ENCODE measurements at regions not wholly inside any gene's neighbourhood (a gene's known extent, or its start where the extent isn't known, plus 50 kb on each side); places are given as distances from the start of the nearest gene placed in this dataset.
"Not testable (repeated sequence)": the region's sequence is repeated elsewhere in the genome, so short reads cannot be mapped to it uniquely, and the experiment has no call there.

GRCh38 chr6:141463237-141463977 is 669.3 kb upstream of the GJE1 start:
- no peaks in the 10 kb centered on the region for H3K4me1 ChIP-seq (ENCODE audit: control insufficient read depth, insufficient read depth, low read length)
- DNase-seq (ENCODE audit: low read depth, low spot score), result no peak
- H3K36me3 ChIP-seq (ENCODE audit: control insufficient read depth, insufficient read depth, low read length), result no peaks in the 10 kb centered on the region; the same call in 1 of the 2 replicates
- WGBS (ENCODE audit: insufficient coverage, insufficient read length), result 100% methylated on average over 1 of the region's 8 CpGs
- H3K9me3 ChIP-seq (ENCODE audit: control insufficient read depth, insufficient read depth, low read length), result no peaks in the 10 kb centered on the region
- H3K27me3 ChIP-seq (ENCODE audit: control insufficient read depth, insufficient read depth, low read length), result no peaks in the 10 kb centered on the region
- H3K4me3 ChIP-seq (ENCODE audit: low read length), result no peak overlapping the region
- H3K27ac ChIP-seq (ENCODE audit: low read length), result no peak overlapping the region

- no CpG with 5 or more reads among the region's 1 CpG for WGBS (ENCODE audit: insufficient coverage, insufficient read length)
- no peaks in the 10 kb centered on the region for H3K4me1 ChIP-seq (ENCODE audit: control insufficient read depth, insufficient read depth, low read length)
- no peak overlapping the region for H3K27ac ChIP-seq (ENCODE audit: low read length)
- DNase-seq (ENCODE audit: low read depth, low spot score), result no peak
- H3K27me3 ChIP-seq (ENCODE audit: control insufficient read depth, insufficient read depth, low read length), result no peaks in the 10 kb centered on the region
- no peaks in the 10 kb centered on the region; the same call in 1 of the 2 replicates for H3K36me3 ChIP-seq (ENCODE audit: control insufficient read depth, insufficient read depth, low read length)
- no peaks in the 10 kb centered on the region for H3K9me3 ChIP-seq (ENCODE audit: control insufficient read depth, insufficient read depth, low read length)
- no peak overlapping the region for H3K4me3 ChIP-seq (ENCODE audit: low read length)
Observed at GRCh38 chr6:141460743-141461484, 671.8 kb upstream of the GJE1 start.

GRCh38 chr6:141460245-141460644 is 672.5 kb upstream of the GJE1 start:
- not testable (repeated sequence) for H3K27me3 ChIP-seq (ENCODE audit: control insufficient read depth, insufficient read depth, low read length); H3K27ac ChIP-seq (ENCODE audit: low read length); H3K36me3 ChIP-seq (ENCODE audit: control insufficient read depth, insufficient read depth, low read length); H3K4me1 ChIP-seq (ENCODE audit: control insufficient read depth, insufficient read depth, low read length); H3K9me3 ChIP-seq (ENCODE audit: control insufficient read depth, insufficient read depth, low read length); H3K4me3 ChIP-seq (ENCODE audit: low read length)
- no CpG with 5 or more reads among the region's 5 CpGs for WGBS (ENCODE audit: insufficient coverage, insufficient read length)
- peak; percentile 68 for DNase-seq (ENCODE audit: low read depth, low spot score)

- not testable (repeated sequence) for H3K27me3 ChIP-seq (ENCODE audit: control insufficient read depth, insufficient read depth, low read length); H3K4me3 ChIP-seq (ENCODE audit: low read length); H3K4me1 ChIP-seq (ENCODE audit: control insufficient read depth, insufficient read depth, low read length); H3K27ac ChIP-seq (ENCODE audit: low read length); H3K36me3 ChIP-seq (ENCODE audit: control insufficient read depth, insufficient read depth, low read length); DNase-seq (ENCODE audit: low read depth, low spot score); H3K9me3 ChIP-seq (ENCODE audit: control insufficient read depth, insufficient read depth, low read length)
- no CpG with 5 or more reads among the region's 5 CpGs for WGBS (ENCODE audit: insufficient coverage, insufficient read length)
Observed at GRCh38 chr6:141457984-141458383, 674.7 kb upstream of the GJE1 start.

- H3K9me3 ChIP-seq (ENCODE audit: control insufficient read depth, insufficient read depth, low read length), result no peaks in the 10 kb centered on the region
- H3K4me3 ChIP-seq (ENCODE audit: low read length), result no peak overlapping the region
- 0 out of 2 replicates have a peak, but pooled peaks cover 2% of the 10 kb centered on the region for H3K4me1 ChIP-seq (ENCODE audit: control insufficient read depth, insufficient read depth, low read length)
- no peak for DNase-seq (ENCODE audit: low read depth, low spot score)
- no peaks in the 10 kb centered on the region for H3K36me3 ChIP-seq (ENCODE audit: control insufficient read depth, insufficient read depth, low read length)
- H3K27ac ChIP-seq (ENCODE audit: low read length), result no peak overlapping the region
- no peaks in the 10 kb centered on the region for H3K27me3 ChIP-seq (ENCODE audit: control insufficient read depth, insufficient read depth, low read length)
Observed at GRCh38 chr6:141452354-141452686, 680.4 kb upstream of the GJE1 start.

- WGBS (ENCODE audit: insufficient coverage, insufficient read length), result no CpG with 5 or more reads among the region's 1 CpG
- Histone ChIP-seq H3K27ac (ENCODE audit: low read length) (no peak overlapping the region), H3K27me3 (ENCODE audit: control insufficient read depth, insufficient read depth, low read length) (no peaks in the 10 kb centered on the region), H3K4me3 (ENCODE audit: low read length) (no peak overlapping the region), H3K4me1 (ENCODE audit: control insufficient read depth, insufficient read depth, low read length) (0 out of 2 replicates have a peak, but pooled peaks cover 2% of the 10 kb centered on the region), H3K9me3 (ENCODE audit: control insufficient read depth, insufficient read depth, low read length) (no peaks in the 10 kb centered on the region), H3K36me3 (ENCODE audit: control insufficient read depth, insufficient read depth, low read length) (no peaks in the 10 kb centered on the region)
- no peak for DNase-seq (ENCODE audit: low read depth, low spot score)
Observed at GRCh38 chr6:141451511-141452353, 681.0 kb upstream of the GJE1 start.

- no peak for DNase-seq (ENCODE audit: low read depth, low spot score)
- Histone ChIP-seq H3K4me3 (ENCODE audit: low read length) (no peak overlapping the region), H3K9me3 (ENCODE audit: control insufficient read depth, insufficient read depth, low read length) (no peaks in the 10 kb centered on the region), H3K36me3 (ENCODE audit: control insufficient read depth, insufficient read depth, low read length) (no peaks in the 10 kb centered on the region), H3K27ac (ENCODE audit: low read length) (no peak overlapping the region), H3K27me3 (ENCODE audit: control insufficient read depth, insufficient read depth, low read length) (no peaks in the 10 kb centered on the region), H3K4me1 (ENCODE audit: control insufficient read depth, insufficient read depth, low read length) (0 out of 2 replicates have a peak, but pooled peaks cover 2% of the 10 kb centered on the region)
Observed at GRCh38 chr6:141451181-141451510, 681.6 kb upstream of the GJE1 start.

GRCh38 chr6:141445928-141446628 is 686.6 kb upstream of the GJE1 start:
- WGBS (ENCODE audit: insufficient coverage, insufficient read length), result no CpG with 5 or more reads among the region's 3 CpGs
- H3K27ac ChIP-seq (ENCODE audit: low read length), result no peak overlapping the region
- H3K4me3 ChIP-seq (ENCODE audit: low read length), result no peak overlapping the region
- H3K4me1 ChIP-seq (ENCODE audit: control insufficient read depth, insufficient read depth, low read length), result no peaks in the 10 kb centered on the region
- no peak for DNase-seq (ENCODE audit: low read depth, low spot score)
- no peaks in the 10 kb centered on the region for H3K9me3 ChIP-seq (ENCODE audit: control insufficient read depth, insufficient read depth, low read length)
- no peaks in the 10 kb centered on the region for H3K27me3 ChIP-seq (ENCODE audit: control insufficient read depth, insufficient read depth, low read length)
- no peaks in the 10 kb centered on the region for H3K36me3 ChIP-seq (ENCODE audit: control insufficient read depth, insufficient read depth, low read length)

GRCh38 chr6:141443668-141444289 is 688.9 kb upstream of the GJE1 start:
- Histone ChIP-seq H3K27me3 (ENCODE audit: control insufficient read depth, insufficient read depth, low read length) (no peaks in the 10 kb centered on the region), H3K9me3 (ENCODE audit: control insufficient read depth, insufficient read depth, low read length) (no peaks in the 10 kb centered on the region), H3K4me1 (ENCODE audit: control insufficient read depth, insufficient read depth, low read length) (no peaks in the 10 kb centered on the region), H3K27ac (ENCODE audit: low read length) (no peak overlapping the region), H3K4me3 (ENCODE audit: low read length) (no peak overlapping the region), H3K36me3 (ENCODE audit: control insufficient read depth, insufficient read depth, low read length) (no peaks in the 10 kb centered on the region)
- no peak for DNase-seq (ENCODE audit: low read depth, low spot score)
- no CpG with 5 or more reads among the region's 1 CpG for WGBS (ENCODE audit: insufficient coverage, insufficient read length)

- H3K36me3 ChIP-seq (ENCODE audit: control insufficient read depth, insufficient read depth, low read length), result no peaks in the 10 kb centered on the region
- no peak overlapping the region for H3K4me3 ChIP-seq (ENCODE audit: low read length)
- no peak overlapping the region for H3K27ac ChIP-seq (ENCODE audit: low read length)
- DNase-seq (ENCODE audit: low read depth, low spot score), result no peak
- no CpG with 5 or more reads among the region's 2 CpGs for WGBS (ENCODE audit: insufficient coverage, insufficient read length)
- H3K9me3 ChIP-seq (ENCODE audit: control insufficient read depth, insufficient read depth, low read length), result no peaks in the 10 kb centered on the region
- H3K27me3 ChIP-seq (ENCODE audit: control insufficient read depth, insufficient read depth, low read length), result no peaks in the 10 kb centered on the region
- no peaks in the 10 kb centered on the region for H3K4me1 ChIP-seq (ENCODE audit: control insufficient read depth, insufficient read depth, low read length)
Observed at GRCh38 chr6:141443032-141443431, 689.7 kb upstream of the GJE1 start.

Measured in iPS DF 6.9 (cell line).